ENCODE measurements at regions not wholly inside any gene's neighbourhood (a gene's known extent, or its start where the extent isn't known, plus 50 kb on each side); places are given as distances from the start of the nearest gene placed in this dataset.
"Not testable (repeated sequence)": the region's sequence is repeated elsewhere in the genome, so short reads cannot be mapped to it uniquely, and the experiment has no call there.

- not testable (repeated sequence) for TF ChIP-seq CTCF (IDR thresholded peaks at IDR 0.05; ENCODE audit: low read depth, low read length); POLR2A (IDR thresholded peaks at IDR 0.05; ENCODE audit: extremely low read depth, insufficient read length); MAX (IDR thresholded peaks at IDR 0.05; ENCODE audit: low read depth, low read length); MYC (IDR thresholded peaks at IDR 0.05; ENCODE audit: low read depth, low read length)
Measured at GRCh38 chr9:42269171-42269570, 85.7 kb downstream of the SPATA31A6 start.
